Stomach (tissue), 4 donors: ENCODE measurements at regions not wholly inside any gene's neighbourhood (a gene's known extent, or its start where the extent isn't known, plus 50 kb on each side); places are given as distances from the start of the nearest gene placed in this dataset.

Experiments
- POLR2AphosphoS5 ChIP-seq, 3 donors: sonication (generic); formaldehyde crosslinking; IDR thresholded peaks; one replicate each; pipeline ENCODE4 v1.6.1; 2016; ENCODE audit warnings: antibody characterized with exemption in 3 of 3
- TF ChIP-seq, protein P1 (sequence below), 7 experiments: fragments of 450-650 bp in 4 of 7; fragments of 200-600 bp in 3 of 7; sonication (generic) in 3 of 7; IDR thresholded peaks; one replicate each; pipeline ENCODE4 v1.5.1; 2016 to 2019; ENCODE audit warnings: antibody characterized with exemption in 7 of 7, control low read depth in 2 of 7, mild to moderate bottlenecking in 1 of 7

DNA sequence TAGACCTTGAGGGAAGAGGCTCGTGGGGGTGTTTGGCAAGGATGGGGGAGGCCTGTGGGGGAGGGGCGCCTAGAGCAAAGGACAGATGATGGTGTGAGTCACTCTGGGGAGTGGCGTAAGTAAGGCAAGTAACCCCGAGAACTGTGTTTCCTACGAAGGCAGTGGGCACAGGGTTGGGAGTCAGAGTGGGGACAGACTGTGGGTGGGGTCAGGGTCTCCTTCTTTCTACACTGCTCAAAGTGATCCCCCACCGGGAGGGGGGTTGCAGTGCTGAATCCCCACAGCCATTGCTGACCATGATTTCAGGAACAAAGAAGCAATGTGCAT is 136.8 kb downstream of the TENT4A start:
- TF ChIP-seq, protein P1, sequence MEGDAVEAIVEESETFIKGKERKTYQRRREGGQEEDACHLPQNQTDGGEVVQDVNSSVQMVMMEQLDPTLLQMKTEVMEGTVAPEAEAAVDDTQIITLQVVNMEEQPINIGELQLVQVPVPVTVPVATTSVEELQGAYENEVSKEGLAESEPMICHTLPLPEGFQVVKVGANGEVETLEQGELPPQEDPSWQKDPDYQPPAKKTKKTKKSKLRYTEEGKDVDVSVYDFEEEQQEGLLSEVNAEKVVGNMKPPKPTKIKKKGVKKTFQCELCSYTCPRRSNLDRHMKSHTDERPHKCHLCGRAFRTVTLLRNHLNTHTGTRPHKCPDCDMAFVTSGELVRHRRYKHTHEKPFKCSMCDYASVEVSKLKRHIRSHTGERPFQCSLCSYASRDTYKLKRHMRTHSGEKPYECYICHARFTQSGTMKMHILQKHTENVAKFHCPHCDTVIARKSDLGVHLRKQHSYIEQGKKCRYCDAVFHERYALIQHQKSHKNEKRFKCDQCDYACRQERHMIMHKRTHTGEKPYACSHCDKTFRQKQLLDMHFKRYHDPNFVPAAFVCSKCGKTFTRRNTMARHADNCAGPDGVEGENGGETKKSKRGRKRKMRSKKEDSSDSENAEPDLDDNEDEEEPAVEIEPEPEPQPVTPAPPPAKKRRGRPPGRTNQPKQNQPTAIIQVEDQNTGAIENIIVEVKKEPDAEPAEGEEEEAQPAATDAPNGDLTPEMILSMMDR (IDR thresholded peaks at IDR 0.05) = no peak
- TF ChIP-seq POLR2AphosphoS5 (IDR thresholded peaks at IDR 0.05) = no peak
